Breast epithelium (tissue), 4 donors: ENCODE measurements at regions not wholly inside any gene's neighbourhood (a gene's known extent, or its start where the extent isn't known, plus 50 kb on each side); places are given as distances from the start of the nearest gene placed in this dataset.

Experiments used
- DNase-seq, 2 donors: peaks; one replicate each; pipeline ENCODE4 v3.0.0-alpha.2; 2019; ENCODE audit warnings: low spot score in 2 of 2
- H3K27ac ChIP-seq, 2 donors: fragments of 200-600 bp; sonication (generic) in 1 of 2; one replicate each; pipeline ENCODE4 v1.5.1; 2016 to 2019; ENCODE audit warnings: mild to moderate bottlenecking in 1 of 2
- H3K27me3 ChIP-seq, 2 donors: fragments of 200-600 bp; sonication (generic) in 1 of 2; one replicate each; pipeline versions ENCODE4 v1.5.1 to v1.6.0; 2017 to 2019; ENCODE audit warnings: control low read depth in 1 of 2, mild to moderate bottlenecking in 1 of 2
- H3K36me3 ChIP-seq: fragments of 200-600 bp; one replicate; pipeline ENCODE4 v1.5.1; 2019
- H3K4me1 ChIP-seq, 2 donors: fragments of 200-600 bp; sonication (generic); one replicate each; pipeline ENCODE4 v1.5.1; 2016 to 2019; ENCODE audit warnings: control low read depth in 1 of 2
- H3K4me3 ChIP-seq, 3 donors: fragments of 200-600 bp; sonication (generic); 1 replicate in 2 of 3; 2 replicates in 1 of 3; pipeline ENCODE4 v1.5.1; 2016 to 2019; ENCODE audit warnings: mild to moderate bottlenecking in 3 of 3, moderate library complexity in 2 of 3
- H3K9me3 ChIP-seq, 2 donors: fragments of 200-600 bp; sonication (generic) in 1 of 2; one replicate each; pipeline ENCODE4 v1.5.1; 2016 to 2019; ENCODE audit warnings: control low read depth in 1 of 2
- POLR2A ChIP-seq: fragments of 450-650 bp; IDR thresholded peaks from one replicate; pipeline ENCODE4 v1.6.1; 2016; ENCODE audit warnings: antibody characterized with exemption, mild to moderate bottlenecking, moderate library complexity
- POLR2AphosphoS5 ChIP-seq, 3 donors: sonication (generic); formaldehyde crosslinking; IDR thresholded peaks; one replicate each; pipeline ENCODE4 v1.6.1; 2017; ENCODE audit warnings: antibody characterized with exemption in 3 of 3
- intact Hi-C: fragments of 100-400 bp; cut with DNase I; formaldehyde crosslinking; loops from one replicate; pipeline ENCODE4 v1.15.1; 2023; ENCODE audit warnings: low total_unique reads
- TF ChIP-seq, protein P1 (sequence below), 3 donors: fragments of 450-650 bp; IDR thresholded peaks; one replicate each; pipeline ENCODE4 v1.5.1; 2016 to 2017; ENCODE audit warnings: antibody characterized with exemption in 3 of 3, mild to moderate bottlenecking in 3 of 3, moderate library complexity in 3 of 3

DNA sequence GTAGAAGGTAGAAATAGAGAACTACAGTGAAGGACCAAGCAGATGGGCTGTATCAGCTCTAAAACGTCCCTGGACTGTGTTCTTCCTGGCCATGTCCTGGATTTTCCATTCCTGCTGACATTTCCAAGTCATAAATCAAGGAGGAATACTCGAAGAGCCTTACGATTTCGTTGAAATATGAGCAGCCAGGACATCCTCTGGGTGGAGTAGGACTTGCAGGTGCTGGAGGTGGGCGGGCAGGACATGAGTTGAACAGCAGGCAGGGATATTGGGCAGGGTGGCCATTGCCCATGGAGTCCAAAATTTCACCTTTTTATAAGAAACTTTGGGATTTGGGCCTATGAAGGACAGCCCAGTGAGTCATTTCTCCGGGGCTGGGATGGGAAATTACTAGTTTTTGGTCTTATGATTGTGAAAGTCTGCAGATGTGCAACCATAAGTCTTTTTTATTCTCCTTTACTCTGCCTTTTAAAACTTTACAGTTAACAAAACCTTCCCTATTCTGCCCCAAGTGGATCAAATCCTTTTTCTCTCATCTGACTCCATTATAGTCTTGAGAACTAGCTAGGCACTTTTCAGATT lies 88.8 kb downstream of the TMX1 start:
- Histone ChIP-seq H3K27me3 (no peaks in the 10 kb centered on the region), H3K4me1 (peaks cover 11 to 21% of the 10 kb centered on the region in 2 donors), H3K4me3 (no peak overlapping the region), H3K9me3 (no peaks in the 10 kb centered on the region), H3K27ac (peak overlapping the region; percentile 83 to 94), H3K36me3 (no peaks in the 10 kb centered on the region)
- no peak for DNase-seq
- intact Hi-C loops = no loop called here
- TF ChIP-seq, protein P1, sequence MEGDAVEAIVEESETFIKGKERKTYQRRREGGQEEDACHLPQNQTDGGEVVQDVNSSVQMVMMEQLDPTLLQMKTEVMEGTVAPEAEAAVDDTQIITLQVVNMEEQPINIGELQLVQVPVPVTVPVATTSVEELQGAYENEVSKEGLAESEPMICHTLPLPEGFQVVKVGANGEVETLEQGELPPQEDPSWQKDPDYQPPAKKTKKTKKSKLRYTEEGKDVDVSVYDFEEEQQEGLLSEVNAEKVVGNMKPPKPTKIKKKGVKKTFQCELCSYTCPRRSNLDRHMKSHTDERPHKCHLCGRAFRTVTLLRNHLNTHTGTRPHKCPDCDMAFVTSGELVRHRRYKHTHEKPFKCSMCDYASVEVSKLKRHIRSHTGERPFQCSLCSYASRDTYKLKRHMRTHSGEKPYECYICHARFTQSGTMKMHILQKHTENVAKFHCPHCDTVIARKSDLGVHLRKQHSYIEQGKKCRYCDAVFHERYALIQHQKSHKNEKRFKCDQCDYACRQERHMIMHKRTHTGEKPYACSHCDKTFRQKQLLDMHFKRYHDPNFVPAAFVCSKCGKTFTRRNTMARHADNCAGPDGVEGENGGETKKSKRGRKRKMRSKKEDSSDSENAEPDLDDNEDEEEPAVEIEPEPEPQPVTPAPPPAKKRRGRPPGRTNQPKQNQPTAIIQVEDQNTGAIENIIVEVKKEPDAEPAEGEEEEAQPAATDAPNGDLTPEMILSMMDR (IDR thresholded peaks at IDR 0.05) = no peak
- TF ChIP-seq POLR2AphosphoS5 (IDR thresholded peaks at IDR 0.05) = peak in 2 of 3 donors; percentile 61 to 72

- no peaks in the 10 kb centered on the region for H3K9me3 ChIP-seq
- H3K4me3 ChIP-seq = no peak overlapping the region
- peak overlapping the region; percentile 85 to 90 for H3K27ac ChIP-seq
- no peaks in the 10 kb centered on the region for H3K36me3 ChIP-seq
- no peaks in the 10 kb centered on the region for H3K27me3 ChIP-seq
- DNase-seq = no peak
- peaks cover 11 to 28% of the 10 kb centered on the region in 2 donors for H3K4me1 ChIP-seq
- intact Hi-C loops = no loop called here
- TF ChIP-seq, protein P1 (IDR thresholded peaks at IDR 0.05) = no peak
- TF ChIP-seq POLR2A (no peak), POLR2AphosphoS5 (IDR thresholded peaks at IDR 0.05) (no peak)
Measured at GRCh38 chr14:51331486-51332367, 91.7 kb downstream of the TMX1 start.

DNA sequence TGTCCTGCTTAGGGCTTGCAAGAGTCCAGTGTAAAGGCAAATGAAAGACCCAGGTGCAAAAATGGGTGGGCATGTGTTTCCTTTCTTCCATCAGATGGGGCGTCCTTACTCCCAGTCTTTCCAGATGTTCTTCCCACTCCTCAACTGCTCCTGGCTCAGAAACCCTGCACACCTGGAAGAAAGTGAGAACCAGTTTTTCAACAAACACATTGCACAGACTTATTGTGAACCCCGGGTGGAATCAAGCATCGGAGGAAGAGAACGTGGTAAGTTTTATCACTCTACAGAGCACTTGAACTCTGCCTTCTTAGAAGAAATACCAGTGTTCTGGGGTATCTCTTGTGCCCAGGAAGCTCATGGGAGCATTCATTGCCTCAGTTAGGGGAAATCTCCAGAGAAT lies 93.3 kb downstream of the TMX1 start:
- intact Hi-C loops = no loop called here
- no peaks in the 10 kb centered on the region for H3K27me3 ChIP-seq
- H3K9me3 ChIP-seq = no peaks in the 10 kb centered on the region
- DNase-seq = no peak
- TF ChIP-seq POLR2A = no peak
- TF ChIP-seq POLR2AphosphoS5 (IDR thresholded peaks at IDR 0.05) = no peak
- TF ChIP-seq, protein P1 (IDR thresholded peaks at IDR 0.05) = no peak
- no peak overlapping the region for H3K4me3 ChIP-seq
- H3K27ac ChIP-seq = peak overlapping the region; percentile 85 to 90
- H3K36me3 ChIP-seq = no peaks in the 10 kb centered on the region
- peaks cover 0 to 18% of the 10 kb centered on the region in 2 donors for H3K4me1 ChIP-seq

GRCh38 chr14:51333901-51334521 lies 94.0 kb downstream of the TMX1 start:
- peak in 1 of 2 donors; percentile 51 for DNase-seq
- intact Hi-C loops = no loop called here
- H3K4me1 ChIP-seq = peaks cover 0 to 15% of the 10 kb centered on the region in 2 donors
- H3K36me3 ChIP-seq = no peaks in the 10 kb centered on the region
- no peaks in the 10 kb centered on the region for H3K27me3 ChIP-seq
- peak overlapping the region; percentile 85 to 90 for H3K27ac ChIP-seq
- H3K9me3 ChIP-seq = no peaks in the 10 kb centered on the region
- no peak overlapping the region for H3K4me3 ChIP-seq
- TF ChIP-seq POLR2AphosphoS5 (IDR thresholded peaks at IDR 0.05) (no peak), POLR2A (no peak)
- TF ChIP-seq, protein P1 (IDR thresholded peaks at IDR 0.05) = no peak

DNA sequence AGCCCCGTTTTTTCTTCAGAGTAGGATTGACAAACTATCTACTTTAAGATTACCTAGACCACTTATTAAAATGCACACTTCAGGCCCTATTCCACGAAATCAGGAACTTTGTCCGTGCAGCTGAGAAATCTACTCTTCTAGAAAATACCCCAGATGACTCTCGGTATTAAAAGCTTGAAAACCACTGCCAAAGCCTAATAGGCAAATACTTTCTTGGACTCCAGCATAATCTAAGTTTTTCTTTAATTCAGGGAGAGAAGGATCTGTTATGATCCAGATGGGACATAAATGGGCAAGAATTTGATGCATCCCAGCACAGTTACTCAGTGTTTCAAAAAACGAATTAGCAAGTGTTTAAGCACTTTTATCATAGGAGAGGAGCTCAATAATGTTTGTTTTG lies 94.5 kb downstream of the TMX1 start:
- peak overlapping the region; percentile 85 to 90 for H3K27ac ChIP-seq
- H3K36me3 ChIP-seq = no peaks in the 10 kb centered on the region
- no peak for DNase-seq
- no peak overlapping the region for H3K4me3 ChIP-seq
- H3K4me1 ChIP-seq = peaks cover 0 to 15% of the 10 kb centered on the region in 2 donors
- no peaks in the 10 kb centered on the region for H3K9me3 ChIP-seq
- H3K27me3 ChIP-seq = no peaks in the 10 kb centered on the region
- intact Hi-C loops = no loop called here
- no peak for TF ChIP-seq POLR2A
- TF ChIP-seq, protein P1 (IDR thresholded peaks at IDR 0.05) = no peak
